ENCODE measurements at regions not wholly inside any gene's neighbourhood (a gene's known extent, or its start where the extent isn't known, plus 50 kb on each side); places are given as distances from the start of the nearest gene placed in this dataset.
"Not testable (repeated sequence)": the region's sequence is repeated elsewhere in the genome, so short reads cannot be mapped to it uniquely, and the experiment has no call there.

GRCh38 chrX:11010476-11010875 lies 100.7 kb upstream of the HCCS start (continued):
- TF ChIP-seq CTCF (IDR thresholded peaks at IDR 0.05; ENCODE audit: low read depth, low read length, missing input control) (no peak), HNF4A (conservative IDR thresholded peaks at IDR 0.05) (no peak), RXRA (IDR thresholded peaks at IDR 0.05) (no peak)

- Histone ChIP-seq H3K27me3 (ENCODE audit: control insufficient read depth in 4 of 4, insufficient read depth in 4 of 4, low read length in 3 of 4) (no peaks in the 10 kb centered on the region), H3K27ac (ENCODE audit: low read depth in 1 of 2, low read length in 2 of 2) (no peak overlapping the region), H3K4me1 (ENCODE audit: control insufficient read depth in 4 of 4, insufficient read depth in 4 of 4, low read length in 3 of 4) (no peaks in the 10 kb centered on the region), H3K36me3 (ENCODE audit: control insufficient read depth in 4 of 4, insufficient read depth in 3 of 4, low read depth in 1 of 4, low read length in 3 of 4) (no peaks in the 10 kb centered on the region), H3K9me3 (ENCODE audit: control insufficient read depth in 4 of 4, low read length in 3 of 4) (no peaks in the 10 kb centered on the region), H3K9ac (ENCODE audit: low read depth in 1 of 2, low read length in 2 of 2) (no peak overlapping the region), H3K4me3 (ENCODE audit: low read depth in 1 of 3, low read length in 3 of 3) (no peak overlapping the region)
- 74% methylated on average over 1 of the region's 1 CpG for WGBS
- no peak for TF ChIP-seq ZBTB33 (IDR thresholded peaks at IDR 0.05)
- no peak for TF ChIP-seq NR2F2 (IDR thresholded peaks at IDR 0.05)
- TF ChIP-seq FOXA2 (IDR thresholded peaks at IDR 0.05): no peak
- TF ChIP-seq CTCF (IDR thresholded peaks at IDR 0.05; ENCODE audit: low read depth, low read length, missing input control): no peak
- no peak for TF ChIP-seq JUND (IDR thresholded peaks at IDR 0.05)
- TF ChIP-seq, protein P1, sequence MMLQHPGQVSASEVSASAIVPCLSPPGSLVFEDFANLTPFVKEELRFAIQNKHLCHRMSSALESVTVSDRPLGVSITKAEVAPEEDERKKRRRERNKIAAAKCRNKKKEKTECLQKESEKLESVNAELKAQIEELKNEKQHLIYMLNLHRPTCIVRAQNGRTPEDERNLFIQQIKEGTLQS (IDR thresholded peaks at IDR 0.05): no peak
- TF ChIP-seq, protein P2, sequence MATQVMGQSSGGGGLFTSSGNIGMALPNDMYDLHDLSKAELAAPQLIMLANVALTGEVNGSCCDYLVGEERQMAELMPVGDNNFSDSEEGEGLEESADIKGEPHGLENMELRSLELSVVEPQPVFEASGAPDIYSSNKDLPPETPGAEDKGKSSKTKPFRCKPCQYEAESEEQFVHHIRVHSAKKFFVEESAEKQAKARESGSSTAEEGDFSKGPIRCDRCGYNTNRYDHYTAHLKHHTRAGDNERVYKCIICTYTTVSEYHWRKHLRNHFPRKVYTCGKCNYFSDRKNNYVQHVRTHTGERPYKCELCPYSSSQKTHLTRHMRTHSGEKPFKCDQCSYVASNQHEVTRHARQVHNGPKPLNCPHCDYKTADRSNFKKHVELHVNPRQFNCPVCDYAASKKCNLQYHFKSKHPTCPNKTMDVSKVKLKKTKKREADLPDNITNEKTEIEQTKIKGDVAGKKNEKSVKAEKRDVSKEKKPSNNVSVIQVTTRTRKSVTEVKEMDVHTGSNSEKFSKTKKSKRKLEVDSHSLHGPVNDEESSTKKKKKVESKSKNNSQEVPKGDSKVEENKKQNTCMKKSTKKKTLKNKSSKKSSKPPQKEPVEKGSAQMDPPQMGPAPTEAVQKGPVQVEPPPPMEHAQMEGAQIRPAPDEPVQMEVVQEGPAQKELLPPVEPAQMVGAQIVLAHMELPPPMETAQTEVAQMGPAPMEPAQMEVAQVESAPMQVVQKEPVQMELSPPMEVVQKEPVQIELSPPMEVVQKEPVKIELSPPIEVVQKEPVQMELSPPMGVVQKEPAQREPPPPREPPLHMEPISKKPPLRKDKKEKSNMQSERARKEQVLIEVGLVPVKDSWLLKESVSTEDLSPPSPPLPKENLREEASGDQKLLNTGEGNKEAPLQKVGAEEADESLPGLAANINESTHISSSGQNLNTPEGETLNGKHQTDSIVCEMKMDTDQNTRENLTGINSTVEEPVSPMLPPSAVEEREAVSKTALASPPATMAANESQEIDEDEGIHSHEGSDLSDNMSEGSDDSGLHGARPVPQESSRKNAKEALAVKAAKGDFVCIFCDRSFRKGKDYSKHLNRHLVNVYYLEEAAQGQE (IDR thresholded peaks at IDR 0.05): no peak
- TF ChIP-seq TAF1 (conservative IDR thresholded peaks at IDR 0.05): no peak
- no peak for TF ChIP-seq HNF4A (conservative IDR thresholded peaks at IDR 0.05)
- TF ChIP-seq, protein P3, sequence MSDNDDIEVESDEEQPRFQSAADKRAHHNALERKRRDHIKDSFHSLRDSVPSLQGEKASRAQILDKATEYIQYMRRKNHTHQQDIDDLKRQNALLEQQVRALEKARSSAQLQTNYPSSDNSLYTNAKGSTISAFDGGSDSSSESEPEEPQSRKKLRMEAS (IDR thresholded peaks at IDR 0.05): no peak
- no peak for TF ChIP-seq YY1 (IDR thresholded peaks at IDR 0.05)
- TF ChIP-seq EGR1 (IDR thresholded peaks at IDR 0.05; ENCODE audit: low read depth in 2 of 2): no peak
- TF ChIP-seq SP1 (IDR thresholded peaks at IDR 0.05): no peak
- TF ChIP-seq HNF4G (IDR thresholded peaks at IDR 0.05): no peak
- TF ChIP-seq RAD21 (IDR thresholded peaks at IDR 0.05): no peak
- TF ChIP-seq RXRA (IDR thresholded peaks at IDR 0.05): no peak
- no peak for TF ChIP-seq FOXA1 (IDR thresholded peaks at IDR 0.05)
- DNase-seq (ENCODE audit: low spot score): no peak
Measured at GRCh38 chrX:11016728-11017127, 94.4 kb upstream of the HCCS start.

GRCh38 chrX:11022588-11022987 lies 88.5 kb upstream of the HCCS start:
- H3K9me3 ChIP-seq (ENCODE audit: control insufficient read depth in 4 of 4, low read length in 3 of 4); H3K4me3 ChIP-seq (ENCODE audit: low read depth in 1 of 3, low read length in 3 of 3); H3K36me3 ChIP-seq (ENCODE audit: control insufficient read depth in 4 of 4, insufficient read depth in 3 of 4, low read depth in 1 of 4, low read length in 3 of 4); H3K4me1 ChIP-seq (ENCODE audit: control insufficient read depth in 4 of 4, insufficient read depth in 4 of 4, low read length in 3 of 4); H3K27ac ChIP-seq (ENCODE audit: low read depth in 1 of 2, low read length in 2 of 2); H3K27me3 ChIP-seq (ENCODE audit: control insufficient read depth in 4 of 4, insufficient read depth in 4 of 4, low read length in 3 of 4); DNase-seq (ENCODE audit: low spot score); H3K9ac ChIP-seq (ENCODE audit: low read depth in 1 of 2, low read length in 2 of 2): not testable (repeated sequence)
